HEK293 (cell line): ENCODE measurements at regions not wholly inside any gene's neighbourhood (a gene's known extent, or its start where the extent isn't known, plus 50 kb on each side); places are given as distances from the start of the nearest gene placed in this dataset.

Source experiments
- CTCF ChIP-seq: fragments of 450-650 bp; formaldehyde crosslinking; IDR thresholded peaks from 2 replicates; pipeline ENCODE4 v1.5.1; 2016; ENCODE audit warnings: missing biosample characterization, missing genetic modification characterization
- ZNF202 ChIP-seq: fragments of 450-650 bp; formaldehyde crosslinking; IDR thresholded peaks from 2 replicates; pipeline ENCODE4 v1.5.1; 2016; ENCODE audit warnings: missing biosample characterization, missing genetic modification characterization, borderline replicate concordance
- TF ChIP-seq, protein P1 (sequence below): fragments of 450-650 bp; formaldehyde crosslinking; IDR thresholded peaks from 2 replicates; pipeline ENCODE4; 2016; ENCODE audit warnings: missing biosample characterization, missing genetic modification characterization

DNA sequence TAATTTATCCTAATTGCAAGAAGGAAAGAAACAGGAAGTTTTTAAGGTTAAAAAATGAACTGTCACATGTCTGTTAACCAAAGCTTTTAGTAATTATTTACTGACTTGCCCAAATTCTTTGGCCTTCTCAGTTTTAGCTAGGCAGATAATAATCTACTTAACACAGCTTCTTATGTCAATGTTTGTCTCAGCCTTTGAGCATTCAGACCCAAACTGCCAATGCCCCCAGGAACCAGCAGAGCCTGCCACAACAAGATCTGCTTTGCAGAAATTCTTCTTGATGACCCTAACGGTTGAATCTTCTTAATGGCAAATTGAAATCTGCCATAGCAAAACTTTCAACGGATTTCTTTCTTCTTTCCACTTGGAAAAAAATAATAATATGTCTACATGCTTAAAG is 792.4 kb upstream of the ADGRL2 start:
- TF ChIP-seq, protein P1, sequence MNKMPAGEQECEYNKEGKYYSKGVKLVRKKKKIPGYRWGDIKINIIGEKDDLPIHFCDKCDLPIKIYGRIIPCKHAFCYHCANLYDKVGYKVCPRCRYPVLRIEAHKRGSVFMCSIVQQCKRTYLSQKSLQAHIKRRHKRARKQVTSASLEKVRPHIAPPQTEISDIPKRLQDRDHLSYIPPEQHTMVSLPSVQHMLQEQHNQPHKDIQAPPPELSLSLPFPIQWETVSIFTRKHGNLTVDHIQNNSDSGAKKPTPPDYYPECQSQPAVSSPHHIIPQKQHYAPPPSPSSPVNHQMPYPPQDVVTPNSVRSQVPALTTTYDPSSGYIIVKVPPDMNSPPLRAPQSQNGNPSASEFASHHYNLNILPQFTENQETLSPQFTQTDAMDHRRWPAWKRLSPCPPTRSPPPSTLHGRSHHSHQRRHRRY (tag by site-specific recombination) = no peak
- TF ChIP-seq ZNF202 (tag by site-specific recombination) (no peak), CTCF (tag by site-specific recombination) (no peak)
